Right forelimb (tissue), 1 donor: ENCODE measurements at regions not wholly inside any gene's neighbourhood (a gene's known extent, or its start where the extent isn't known, plus 50 kb on each side); places are given as distances from the start of the nearest gene placed in this dataset.
A peak's percentile ranks its signal among the peaks of the same experiment; 100 is the strongest.

ENCODE experiments used
- DNase-seq: peaks from one replicate; pipeline ENCODE4 v3.0.0-alpha.2; 2018

- peak; percentile 72 for DNase-seq
Measured at GRCh38 chr15:99511866-99512661, 53.7 kb upstream of the MEF2A start.

DNA sequence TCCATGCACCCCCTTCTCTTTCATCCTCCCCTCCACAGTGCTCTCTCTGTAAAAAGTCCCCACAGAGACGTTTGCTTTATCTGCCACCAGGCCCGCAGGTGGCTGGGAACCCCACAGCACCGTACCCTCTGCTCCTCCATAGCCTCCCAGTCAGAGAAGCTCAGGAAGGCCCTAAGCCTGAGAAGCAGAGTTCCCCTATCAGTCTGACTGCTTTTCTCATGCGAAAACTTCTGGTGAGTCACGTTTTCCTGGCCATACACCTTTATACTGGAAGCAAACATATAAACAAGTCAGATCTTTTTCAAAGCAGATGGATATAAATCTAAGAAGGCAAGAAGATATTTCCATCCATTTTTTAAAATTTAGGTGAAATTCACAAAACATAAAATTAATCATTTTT lies 51.5 kb upstream of the MEF2A start:
- DNase-seq = no peak
